Stimulated activated CD4-positive, alpha-beta T cell treated with anti-CD3 and anti-CD28 coated beads, TNF-alpha, amount 100 ng/mL, for 4 hours (primary cell): ENCODE measurements at regions not wholly inside any gene's neighbourhood (a gene's known extent, or its start where the extent isn't known, plus 50 kb on each side); places are given as distances from the start of the nearest gene placed in this dataset.
"Not testable (repeated sequence)": the region's sequence is repeated elsewhere in the genome, so short reads cannot be mapped to it uniquely, and the experiment has no call there.

Experiments
- DNase-seq, 3 experiments: peaks; one replicate each; pipeline ENCODE4 v3.0.0-alpha.2; 2020; ENCODE audit warnings: low read depth in 3 of 3

DNA sequence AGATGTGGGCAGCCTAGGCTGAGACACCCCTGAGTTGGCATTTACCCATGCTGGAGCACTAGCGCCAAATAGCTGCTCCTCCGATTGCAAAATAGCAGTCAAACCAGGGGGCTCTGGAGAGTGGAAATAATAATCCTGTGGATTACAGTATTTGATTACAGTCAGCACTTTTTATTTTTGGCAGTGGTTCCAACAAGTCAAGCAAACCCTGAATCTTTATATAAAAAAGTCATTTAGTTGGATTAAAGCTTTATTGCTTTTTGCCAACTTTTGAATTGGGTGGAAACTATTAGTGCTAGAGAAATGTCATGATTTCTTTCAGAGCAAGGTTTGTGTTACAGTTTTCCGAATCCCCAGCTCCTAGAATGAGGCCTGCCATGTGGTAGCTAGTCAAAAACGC, 99.3 kb upstream of the FAM20A start:
- no peak for DNase-seq

DNA sequence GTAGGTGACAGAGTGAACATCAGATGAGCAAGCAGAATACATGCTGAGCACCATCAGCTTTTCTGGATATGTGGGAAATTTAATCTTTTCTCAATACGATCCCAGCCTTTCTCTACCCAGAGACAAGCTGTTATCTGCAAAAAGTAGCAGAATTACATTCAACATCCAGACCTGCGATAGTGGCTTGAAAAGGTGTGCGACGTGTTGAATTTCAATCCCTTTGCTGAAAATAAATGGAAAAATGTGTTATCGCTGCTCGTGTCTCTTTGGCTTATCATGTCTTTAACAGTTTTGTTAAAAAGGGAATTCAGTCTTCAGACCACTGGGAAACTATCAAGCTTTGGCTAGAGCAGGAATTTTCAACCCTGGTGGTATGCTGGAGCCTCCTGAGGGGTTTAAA, 98.8 kb upstream of the FAM20A start:
- no peak for DNase-seq

DNA sequence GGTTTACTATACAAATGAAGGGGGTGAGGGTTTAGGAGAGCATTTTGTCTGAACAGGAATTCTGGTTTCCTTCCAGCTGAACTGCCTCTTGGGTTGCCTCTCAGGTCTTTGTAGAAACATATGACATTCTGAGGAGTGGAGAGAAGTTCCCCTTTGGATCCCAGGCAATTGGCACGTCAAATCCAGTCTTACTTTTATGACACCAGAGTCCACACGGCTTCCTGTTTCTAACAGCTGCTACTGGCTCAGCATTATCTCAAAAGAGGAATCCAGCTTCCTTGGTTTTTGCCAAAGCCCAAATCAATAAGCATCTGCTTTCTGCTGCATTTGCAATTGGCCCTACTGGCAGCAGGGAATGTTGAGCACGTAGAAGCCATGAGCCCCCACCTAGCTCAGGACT, 97.6 kb upstream of the FAM20A start:
- DNase-seq, result no peak

DNA sequence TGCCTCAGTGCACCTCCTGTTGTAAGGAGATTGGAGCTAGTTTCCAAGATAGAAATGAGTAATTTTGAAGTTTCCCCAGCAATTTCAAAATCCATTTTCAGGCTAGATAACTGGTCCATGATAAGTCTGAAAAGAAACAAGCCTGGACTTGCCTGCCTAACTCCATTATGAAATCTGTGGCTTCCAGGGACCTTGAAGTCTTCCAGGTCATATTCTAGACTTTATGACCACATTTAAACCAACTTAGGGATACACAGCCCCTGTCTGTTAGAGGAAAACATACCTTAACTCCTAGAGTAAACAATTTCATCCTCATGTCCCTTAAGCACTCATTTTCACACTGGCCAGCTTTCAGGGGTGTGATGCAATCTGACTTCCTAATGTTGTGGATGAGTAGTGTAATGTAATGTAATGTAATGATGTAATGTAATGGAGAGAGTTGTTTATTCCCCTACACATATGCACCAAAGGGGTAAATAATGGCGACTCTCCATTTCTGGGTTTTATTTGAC, 96.7 kb upstream of the FAM20A start:
- no peak for DNase-seq

DNA sequence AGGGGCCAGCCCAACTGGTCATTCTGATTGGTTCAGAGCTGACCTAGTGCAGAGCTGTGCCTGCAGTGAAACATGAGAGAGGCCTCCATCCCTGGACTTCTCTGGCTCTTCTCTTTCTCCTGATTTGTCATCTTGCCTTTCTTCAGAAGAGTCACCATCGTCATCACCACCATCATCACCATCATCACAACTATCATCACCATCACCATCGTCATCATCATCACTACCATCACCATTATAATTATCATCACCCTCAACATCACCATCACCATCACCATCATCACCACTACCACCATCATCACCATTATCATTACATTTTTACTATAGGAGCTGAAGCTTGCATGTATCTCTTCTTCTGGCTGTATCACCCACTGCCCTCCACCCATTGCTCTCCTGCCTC, 94.5 kb upstream of the FAM20A start:
- DNase-seq, result no peak

DNA sequence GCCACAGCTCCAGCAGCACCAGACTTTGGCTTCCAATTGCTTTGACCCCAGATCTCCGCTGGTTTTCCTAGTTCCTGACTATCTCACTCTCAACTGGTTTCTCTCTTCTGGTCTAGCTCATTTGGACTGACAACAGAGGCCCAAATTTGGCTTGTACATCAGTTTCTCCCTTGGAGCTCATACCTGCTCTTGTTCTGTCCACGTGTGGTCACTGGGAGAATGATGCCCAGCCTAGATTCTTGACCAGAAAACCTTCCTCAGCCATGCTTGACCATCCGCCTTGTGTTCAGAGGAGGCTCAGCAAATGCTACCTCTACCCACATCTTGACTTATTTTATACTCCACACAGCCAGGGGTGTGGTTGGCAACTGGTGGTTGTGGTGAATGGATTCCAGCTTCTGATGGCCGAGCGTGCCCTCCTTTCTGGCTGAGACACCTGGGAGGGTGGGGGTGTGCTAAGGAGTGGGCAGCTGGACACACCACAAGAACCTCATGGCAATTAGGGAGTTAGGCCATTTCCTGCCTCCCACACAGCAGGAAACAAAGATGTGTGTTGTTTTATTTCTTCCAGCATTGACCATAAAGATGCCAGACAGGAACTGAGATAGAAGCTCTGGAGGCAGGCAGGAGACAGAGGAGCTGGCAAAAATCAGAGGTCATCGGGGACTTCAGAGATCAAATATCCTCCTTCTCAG, 93.8 kb upstream of the FAM20A start:
- DNase-seq, result no peak

DNA sequence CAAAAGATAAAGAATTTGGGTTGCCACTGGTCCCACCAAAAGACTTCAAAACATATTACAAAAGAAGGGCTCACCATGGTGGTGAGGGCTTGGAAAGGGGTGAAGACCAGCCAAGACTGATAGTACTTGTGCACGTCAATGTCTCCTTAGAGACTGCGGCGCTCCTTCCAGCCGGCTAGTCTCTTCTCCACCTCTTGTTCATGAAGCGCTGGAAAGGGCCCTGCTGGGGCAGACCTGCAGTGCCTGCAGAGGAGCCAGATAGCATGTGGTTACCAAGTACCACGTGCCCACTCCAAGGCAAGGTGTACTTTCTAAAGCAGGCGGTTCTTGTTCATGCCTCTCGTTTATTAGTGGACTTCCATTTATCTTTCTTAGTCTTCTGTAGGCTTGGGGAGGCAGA, 92.7 kb upstream of the FAM20A start:
- no peak for DNase-seq

DNA sequence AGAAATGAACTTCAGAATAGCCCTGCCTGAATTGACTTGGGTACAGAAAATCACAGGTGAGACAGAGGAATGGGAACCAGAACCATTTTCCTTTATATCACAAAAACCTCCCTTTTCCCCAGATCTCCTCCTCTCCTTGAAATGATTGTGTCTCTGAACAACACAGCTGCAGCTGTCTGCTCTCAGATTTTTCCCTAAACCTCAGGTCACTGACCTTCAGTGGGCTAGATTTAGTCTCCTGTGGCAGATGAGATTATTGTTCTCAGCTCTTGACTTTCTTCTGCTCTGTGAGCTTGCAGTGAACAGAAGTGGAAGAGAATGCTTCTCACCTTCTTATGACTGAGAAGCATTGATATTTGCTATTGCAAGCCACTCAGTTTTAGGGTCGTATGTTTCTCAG, 92.3 kb upstream of the FAM20A start:
- DNase-seq, result no peak

DNA sequence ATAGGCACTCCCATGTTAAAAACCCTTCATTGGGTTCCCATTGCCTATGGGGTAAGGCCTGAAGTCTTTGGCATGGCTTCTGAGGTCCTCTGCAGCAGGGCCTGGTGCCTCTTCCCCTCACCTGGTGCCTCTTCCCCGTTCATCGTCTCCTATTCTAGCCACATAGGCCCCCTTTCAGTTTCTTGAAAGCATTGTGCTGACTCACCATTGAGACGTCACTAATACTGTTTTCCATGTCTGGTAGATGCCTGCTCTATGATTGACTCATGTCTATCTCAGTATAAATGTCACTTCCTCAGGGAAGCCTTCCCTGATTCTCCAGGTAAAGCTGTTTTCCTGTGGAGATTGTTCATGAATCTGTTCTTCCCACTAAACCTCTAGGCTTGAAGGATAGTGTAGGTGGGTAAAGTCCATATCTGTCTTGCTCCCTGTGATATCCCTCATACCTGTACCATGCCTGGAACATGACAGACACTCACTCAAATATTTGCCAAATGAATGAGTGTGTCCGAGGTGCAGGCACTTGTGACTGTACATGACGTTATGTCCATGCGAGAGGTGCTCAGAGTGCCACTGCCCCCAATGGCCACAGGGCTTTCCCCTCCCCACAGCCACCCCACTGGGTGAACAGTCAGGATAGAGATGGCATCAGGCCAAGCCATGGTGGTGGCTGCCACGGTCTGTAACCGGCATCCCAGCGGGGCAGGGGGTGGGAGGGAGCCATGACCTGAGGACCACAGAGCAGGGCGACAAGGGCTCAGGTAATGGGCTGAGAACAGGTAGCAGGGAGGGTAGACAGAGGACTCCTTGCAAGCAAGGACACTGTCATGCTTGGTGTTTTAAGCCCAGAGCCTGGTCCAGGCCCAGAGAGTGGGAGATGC, 85.2 kb upstream of the FAM20A start:
- DNase-seq, result no peak

DNA sequence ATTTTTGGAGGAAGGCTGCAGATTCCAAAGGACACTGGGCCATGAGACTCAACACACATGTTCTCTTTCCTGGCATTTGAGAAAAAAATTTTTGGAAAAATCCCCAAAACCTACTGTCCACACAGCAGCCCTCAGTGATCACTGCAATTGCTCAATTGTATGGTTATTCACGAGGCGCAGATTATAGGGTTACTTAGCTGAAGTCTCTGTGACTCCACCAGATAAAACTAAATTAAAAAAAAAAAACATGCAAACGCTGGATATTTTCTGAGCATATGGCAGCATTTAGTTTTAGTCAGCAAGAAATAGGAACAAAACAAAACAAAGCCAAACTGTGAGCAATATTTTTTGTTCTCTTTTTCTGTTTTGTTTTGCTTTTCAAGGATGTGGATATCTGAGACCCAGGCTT, 83.8 kb upstream of the FAM20A start:
- DNase-seq, result no peak

DNA sequence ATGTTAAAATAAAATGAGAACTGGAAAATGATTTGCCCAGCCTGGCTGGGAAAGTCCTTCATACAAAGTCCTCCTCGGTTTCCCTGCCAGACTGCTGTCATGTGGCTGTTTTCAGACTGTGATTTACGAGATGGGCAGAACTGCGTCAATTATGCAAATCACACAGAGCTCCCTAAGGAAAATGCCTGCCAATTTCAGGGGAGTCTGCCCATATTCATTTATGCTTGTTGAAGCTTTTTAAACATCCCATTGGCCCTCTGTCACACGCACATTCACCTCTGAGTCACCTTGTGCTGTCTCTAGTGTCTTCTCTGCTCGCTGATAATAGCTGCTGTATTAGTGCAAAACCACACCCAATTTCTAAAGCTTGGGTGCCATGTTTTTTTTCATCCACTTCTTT, 81.7 kb upstream of the FAM20A start:
- no peak for DNase-seq

DNA sequence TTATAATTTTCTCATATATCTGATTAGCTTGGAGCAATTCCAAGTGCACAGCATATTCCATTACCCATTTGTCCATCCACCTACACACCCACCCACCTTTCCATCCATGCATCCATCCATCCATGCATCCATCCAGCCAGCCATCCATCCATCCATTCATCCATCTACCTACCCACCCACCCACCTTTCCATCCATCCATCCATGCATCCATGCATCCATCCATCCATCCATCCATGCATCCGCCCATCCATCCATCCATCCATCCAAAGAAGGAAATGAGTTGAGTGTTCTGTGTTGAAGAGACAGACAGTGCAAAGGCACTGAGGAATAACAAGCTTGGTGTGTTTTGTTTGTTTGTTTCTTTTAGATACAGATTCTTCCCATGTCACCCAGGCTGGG, 78.7 kb upstream of the FAM20A start:
- no peak for DNase-seq

DNA sequence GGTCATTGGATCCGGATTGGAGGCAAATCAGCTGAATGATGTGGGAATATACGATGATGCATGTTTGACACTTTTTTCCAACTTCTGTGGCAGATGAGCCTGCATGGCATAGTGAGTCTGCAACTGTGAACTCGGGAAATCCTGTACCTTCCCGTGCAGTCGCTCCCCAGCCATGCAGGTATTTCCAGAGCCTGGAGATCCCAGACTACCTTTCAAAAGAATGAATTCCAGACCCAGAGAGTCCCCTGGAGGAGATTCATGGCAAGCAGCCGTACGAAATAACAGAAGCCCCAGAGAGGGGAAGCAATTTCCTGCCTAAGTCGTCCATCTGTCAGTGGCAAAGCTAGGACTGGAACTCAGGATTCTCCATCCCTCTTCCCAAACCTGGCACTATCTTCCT, 75.7 kb upstream of the FAM20A start:
- DNase-seq, result no peak

DNA sequence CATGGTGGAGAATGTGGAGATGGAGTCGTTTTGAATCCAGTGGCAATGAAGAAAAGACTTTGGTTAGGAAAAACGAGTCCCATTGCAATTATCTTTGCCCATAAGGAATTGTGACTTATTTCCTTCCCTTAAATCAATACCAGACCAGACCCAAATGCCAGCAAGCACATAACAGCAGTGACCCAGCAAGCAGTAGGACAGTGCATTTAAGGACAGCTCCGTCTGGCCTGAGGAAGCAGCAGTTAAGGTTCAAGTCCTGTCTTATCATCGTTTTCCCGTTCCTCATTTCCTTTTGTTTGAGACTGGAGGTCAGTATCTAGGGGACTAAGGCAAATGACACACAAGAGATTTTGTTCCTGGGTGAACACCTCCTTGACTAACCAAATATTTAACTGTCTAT, 74.6 kb upstream of the FAM20A start:
- no peak for DNase-seq

DNA sequence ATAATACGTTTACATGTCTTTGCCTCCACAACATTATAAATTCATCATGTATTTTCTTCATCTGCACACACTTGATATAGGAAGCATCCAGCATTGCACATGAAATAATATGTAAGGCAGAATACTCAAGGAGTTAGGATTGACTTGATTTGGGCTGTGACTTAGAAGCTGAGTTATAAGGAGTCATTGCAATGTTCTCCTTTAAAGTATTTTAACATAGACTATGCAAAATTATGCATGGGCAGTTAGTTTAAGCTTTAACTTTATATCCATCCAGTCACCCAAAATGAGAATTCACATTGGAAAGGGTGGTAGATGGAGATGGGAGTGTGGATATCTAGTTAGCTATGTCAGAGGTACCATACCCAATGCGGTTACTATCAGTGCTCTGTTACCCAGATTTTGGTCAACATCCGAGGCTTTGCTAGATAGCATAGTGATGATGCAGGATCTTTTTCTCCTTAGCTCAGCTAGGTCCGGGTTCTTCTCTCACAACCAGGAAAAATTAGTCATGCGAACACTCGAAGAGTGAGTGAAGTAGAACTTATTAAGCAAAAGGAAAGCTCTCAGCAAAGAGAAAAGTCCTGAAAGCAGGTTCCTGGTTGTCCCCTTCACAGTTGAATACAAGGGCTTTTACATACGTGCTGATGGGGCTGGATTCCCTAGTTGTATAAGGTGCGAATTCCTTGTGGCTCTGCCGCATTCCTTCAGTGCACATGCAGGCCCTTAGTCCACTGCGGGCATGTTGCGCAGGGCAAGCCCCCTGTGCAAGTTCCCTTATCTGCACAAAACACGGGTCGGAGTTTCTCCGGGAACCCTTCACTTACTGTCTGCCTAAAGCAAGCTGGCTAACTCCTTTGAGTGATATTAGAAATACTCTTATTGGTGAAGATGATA, 73.1 kb upstream of the FAM20A start:
- no peak for DNase-seq

DNA sequence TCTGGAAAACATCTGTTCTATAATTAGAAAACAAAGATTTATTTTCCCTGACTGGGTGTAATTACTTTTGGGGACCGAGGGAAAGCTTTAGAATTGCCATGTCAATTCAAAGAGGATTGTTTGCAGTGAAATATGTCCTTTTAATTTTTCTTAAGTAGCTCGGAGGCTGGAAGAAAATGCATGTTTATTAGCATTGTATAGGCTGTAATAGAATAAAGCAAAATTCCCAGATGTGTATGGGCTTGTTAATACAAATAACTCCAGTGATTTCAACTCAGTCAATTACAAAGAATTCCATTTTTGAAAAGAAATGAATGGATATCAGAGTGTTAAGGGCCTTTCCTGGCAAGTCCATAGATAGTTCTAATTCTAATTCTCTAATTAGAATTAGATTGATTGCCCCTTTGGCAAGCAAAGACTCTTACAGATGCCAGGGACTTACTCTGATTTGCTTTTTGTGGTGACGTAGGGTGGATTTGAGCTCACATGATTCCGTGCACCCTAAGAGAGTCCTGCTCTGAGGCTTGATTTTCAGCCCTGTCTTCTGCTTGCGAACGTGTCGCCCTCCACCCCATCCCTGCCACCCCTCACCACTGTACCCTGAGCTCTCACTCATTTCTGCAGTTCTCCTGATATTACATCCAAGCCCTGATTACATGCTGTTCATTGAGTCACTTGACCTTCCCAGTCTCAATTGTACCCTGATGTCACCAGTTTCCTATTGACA, 70.0 kb upstream of the FAM20A start:
- DNase-seq, result no peak

DNA sequence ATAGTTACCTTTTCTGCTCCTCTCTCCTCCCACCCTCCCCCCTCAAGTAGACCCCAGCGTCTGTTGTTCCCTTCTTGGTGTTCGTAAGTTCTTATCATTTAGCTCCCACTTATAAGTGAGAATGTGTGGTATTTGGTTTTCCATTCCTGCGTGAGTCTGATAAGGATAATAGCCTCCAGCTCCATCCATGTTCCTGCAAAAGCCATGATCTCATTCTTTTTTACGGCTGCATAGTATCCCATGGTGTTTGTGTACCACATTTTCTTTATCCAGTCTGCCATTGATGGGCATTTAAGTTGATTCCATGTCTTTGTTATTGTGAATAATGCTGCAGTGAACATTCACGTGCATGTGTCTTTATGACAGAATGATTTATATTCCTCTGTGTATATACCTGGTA, 65.3 kb upstream of the FAM20A start:
- DNase-seq, result not testable (repeated sequence)

DNA sequence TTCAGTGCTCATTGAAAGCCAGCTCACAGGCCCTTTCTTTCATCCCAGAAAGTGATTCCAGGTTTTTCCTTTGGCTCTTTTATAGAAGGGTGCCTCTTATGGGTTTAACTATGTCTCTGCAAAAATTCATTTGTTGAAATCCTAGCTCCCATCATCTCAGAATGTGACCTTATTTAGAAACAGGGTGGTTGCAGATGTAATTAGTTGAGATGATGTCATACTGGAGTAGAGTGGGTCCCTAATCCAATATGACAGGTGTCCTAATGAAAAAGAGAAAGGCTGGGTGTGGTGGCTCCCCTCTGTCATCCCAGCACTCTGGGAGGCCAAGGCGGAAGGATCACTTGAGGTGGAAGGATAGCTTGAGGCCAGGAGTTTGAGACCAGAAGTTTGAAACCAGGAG, 64.2 kb upstream of the FAM20A start:
- DNase-seq, result no peak

DNA sequence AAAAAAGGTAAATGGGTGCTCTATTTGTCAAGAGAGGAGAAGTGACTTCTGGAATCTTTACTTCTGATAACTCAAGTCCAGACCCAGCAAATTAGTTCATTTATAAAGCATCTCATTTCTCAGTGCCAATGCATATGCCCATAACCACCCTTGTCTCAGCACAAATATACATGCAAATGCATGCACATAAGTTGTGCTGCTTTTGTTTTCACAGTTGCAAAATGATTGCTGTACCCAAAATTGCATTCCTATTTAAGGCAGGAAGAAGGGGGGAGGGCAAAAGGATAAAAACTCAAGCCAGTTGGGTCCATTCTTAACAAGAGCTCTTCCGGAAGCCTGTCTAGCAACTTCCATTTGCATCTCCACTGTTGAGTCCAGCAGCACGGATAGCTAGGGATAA, 61.3 kb upstream of the FAM20A start:
- no peak for DNase-seq

DNA sequence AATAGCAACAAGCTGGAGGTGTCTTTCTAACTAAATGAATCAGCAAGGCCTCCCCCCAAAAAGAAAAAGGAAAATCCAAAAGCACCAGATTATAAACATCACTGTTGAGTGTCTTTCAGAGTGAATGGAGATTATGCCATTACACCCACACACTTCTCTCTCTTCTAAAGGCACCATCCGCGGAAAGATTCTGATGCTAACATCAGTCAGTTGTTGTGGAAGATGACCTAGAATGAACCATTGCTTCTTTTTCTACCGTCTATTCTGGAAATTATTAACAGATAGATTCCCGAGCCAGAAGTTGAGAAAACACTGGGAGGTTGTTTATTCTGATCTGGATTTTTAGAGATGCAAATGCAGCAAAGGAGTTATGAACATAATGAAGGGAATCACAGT, 60.9 kb upstream of the FAM20A start:
- no peak for DNase-seq

DNA sequence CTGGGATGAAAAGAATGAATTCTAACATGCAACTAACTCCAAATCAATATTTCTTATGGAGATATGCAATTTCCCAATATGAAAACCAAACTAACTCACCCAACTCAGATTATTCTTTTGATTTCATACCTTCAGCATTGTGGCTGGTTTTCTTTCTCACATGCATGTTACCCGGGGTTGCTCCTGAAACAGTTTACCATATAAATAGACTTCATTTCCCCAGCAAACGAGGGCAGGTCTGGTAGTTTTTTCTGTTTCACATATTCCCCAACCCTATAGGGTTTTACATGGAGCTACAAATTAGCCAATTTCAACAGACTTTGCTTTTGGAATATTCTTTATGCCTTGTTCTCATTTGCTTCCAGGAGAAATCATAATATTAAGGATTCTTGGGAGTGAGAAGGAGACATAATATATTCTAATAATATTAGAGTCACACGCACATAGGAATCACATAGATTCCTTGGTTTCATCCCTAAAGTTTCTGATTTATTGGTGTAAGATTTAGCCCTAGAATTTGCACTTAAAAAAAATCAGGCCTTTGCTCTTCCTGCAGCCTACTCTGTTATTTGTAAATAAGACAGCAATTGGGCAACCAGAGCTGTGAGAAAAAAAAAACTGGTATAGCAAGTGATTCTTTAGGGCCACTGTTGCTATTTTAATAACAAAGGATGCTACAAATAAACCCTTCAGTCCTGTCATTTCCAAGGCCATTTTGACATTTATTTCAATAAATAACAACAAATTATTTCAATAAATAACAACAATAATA, 60.3 kb upstream of the FAM20A start:
- no peak for DNase-seq
